Ovary (tissue), 3 donors: ENCODE measurements at regions not wholly inside any gene's neighbourhood (a gene's known extent, or its start where the extent isn't known, plus 50 kb on each side); places are given as distances from the start of the nearest gene placed in this dataset.

ENCODE experiments used
- CTCF ChIP-seq, 3 donors: fragments of 450-650 bp in 2 of 3; fragments of 200-600 bp in 1 of 3; IDR thresholded peaks; one replicate each; pipeline versions ENCODE4 v1.5.1 to v1.8.0; 2016 to 2022; ENCODE audit warnings: antibody characterized with exemption in 3 of 3, mild to moderate bottlenecking in 1 of 3
- EP300 ChIP-seq: sonication (generic); formaldehyde crosslinking; IDR thresholded peaks from one replicate; pipeline ENCODE4 v1.6.1; 2017; ENCODE audit warnings: antibody characterized with exemption
- POLR2A ChIP-seq: fragments of 450-650 bp; IDR thresholded peaks from one replicate; pipeline ENCODE4 v1.6.1; 2017; ENCODE audit warnings: antibody characterized with exemption, mild to moderate bottlenecking, moderate library complexity
- donor health status: DM: no; HTN: no; CAD: no.

- TF ChIP-seq CTCF (IDR thresholded peaks at IDR 0.05), result no peak
- no peak for TF ChIP-seq EP300
- no peak for TF ChIP-seq POLR2A
Observed at GRCh38 chr2:7966032-7966431, 715.8 kb upstream of the ID2 start.
